ENCODE measurements at regions not wholly inside any gene's neighbourhood (a gene's known extent, or its start where the extent isn't known, plus 50 kb on each side); places are given as distances from the start of the nearest gene placed in this dataset.

- TF ChIP-seq CTCF (IDR thresholded peaks at IDR 0.05), result no peak
- TF ChIP-seq EP300 (IDR thresholded peaks at IDR 0.05), result no peak
Observed at GRCh38 chr6:122072014-122072647, 327.3 kb upstream of the HSF2 start.

Data from ovary (tissue), 3 donors.